K562 (cell line): ENCODE measurements at regions not wholly inside any gene's neighbourhood (a gene's known extent, or its start where the extent isn't known, plus 50 kb on each side); places are given as distances from the start of the nearest gene placed in this dataset.

Experiments used
- PRDM10 ChIP-seq: fragments of 450-650 bp; IDR thresholded peaks from 2 replicates; pipeline ENCODE4 v1.6.1; 2018; ENCODE audit not compliant: partially characterized antibody
- UBTF ChIP-seq, 2 experiments: IDR thresholded peaks; 2 replicates each; pipeline ENCODE4 v1.6.1; 2012; ENCODE audit warnings: improper control_type of control experiment in 2 of 2, low read depth in 2 of 2, low read length in 2 of 2, borderline replicate concordance in 1 of 2
- ZNF3 ChIP-seq: fragments of 250-450 bp; sonication (Bioruptor Pico); IDR thresholded peaks from 2 replicates; pipeline ENCODE4 v1.5.0; 2021; ENCODE audit warnings: mild to moderate bottlenecking, moderate library complexity
- ZZZ3 ChIP-seq: fragments of 450-650 bp; IDR thresholded peaks from 2 replicates; pipeline ENCODE4 v1.6.1; 2016; ENCODE audit warnings: antibody characterized with exemption, mild to moderate bottlenecking, moderate library complexity

- TF ChIP-seq ZZZ3 (no peak), ZNF3 (no peak), UBTF (IDR thresholded peaks at IDR 0.05; ENCODE audit: borderline replicate concordance in 1 of 2, low read depth in 2 of 2, low read length in 2 of 2) (no peak), PRDM10 (no peak)
Observed at GRCh38 chr13:82118589-82118988, 1763.7 kb downstream of the SLITRK1 start.
